ENCODE measurements at regions not wholly inside any gene's neighbourhood (a gene's known extent, or its start where the extent isn't known, plus 50 kb on each side); places are given as distances from the start of the nearest gene placed in this dataset.

- TF ChIP-seq EZH2 (IDR thresholded peaks at IDR 0.05; ENCODE audit: low read length) (no peak), CTCF (optimal IDR thresholded peaks at IDR 0.05 in 1 of 3, IDR thresholded peaks at IDR 0.05 in 1 of 3, conservative IDR thresholded peaks at IDR 0.05 in 1 of 3; ENCODE audit: extremely low read depth in 1 of 3, insufficient read depth in 2 of 3, low read length in 3 of 3) (no peak)
- DNase-seq (ENCODE audit: low read depth, low spot score) (no peak), FAIRE-seq (no peak)
- Histone ChIP-seq H3K36me3 (ENCODE audit: control insufficient read depth in 2 of 2, extremely low read depth in 1 of 2, insufficient read depth in 2 of 2, low read length in 2 of 2) (no peaks in the 10 kb centered on the region), H3K4me1 (ENCODE audit: control insufficient read depth, extremely low read depth, insufficient read depth, low read length) (peaks cover 7% of the 10 kb centered on the region), H3K9me3 (ENCODE audit: control insufficient read depth, low read depth, low read length) (no peaks in the 10 kb centered on the region), H3K4me3 (ENCODE audit: control insufficient read depth in 2 of 3, extremely low read depth in 1 of 3, insufficient read depth in 2 of 3, low read depth in 1 of 3, low read length in 3 of 3) (no peak overlapping the region), H4K20me1 (ENCODE audit: control insufficient read depth, extremely low read depth, insufficient read depth, low read length) (no peaks in the 10 kb centered on the region), H3K4me2 (ENCODE audit: control insufficient read depth, extremely low read depth, insufficient read depth, low read depth, low read length) (no peak overlapping the region), H3K79me2 (ENCODE audit: control insufficient read depth, insufficient read depth, low read length) (no peaks in the 10 kb centered on the region), H3K27ac (ENCODE audit: control insufficient read depth, insufficient read depth, low read length) (no peak overlapping the region), H3K9me1 (ENCODE audit: control insufficient read depth, extremely low read depth, insufficient read depth, low read length) (no peaks in the 10 kb centered on the region), H3K27me3 (ENCODE audit: control insufficient read depth, extremely low read depth, insufficient read depth, low read length) (no peaks in the 10 kb centered on the region), H2AFZ (ENCODE audit: control insufficient read depth, low read length) (no peak overlapping the region), H3K9ac (ENCODE audit: control insufficient read depth, extremely low read depth, insufficient read depth, low read length) (no peak overlapping the region)
- dilution Hi-C loops (cut with MboI; ENCODE audit: extremely low pct_ligation_motif_present, low sequenced_read_pairs) = no loop called here
Observed at GRCh38 chr1:30447080-30447479, 276.3 kb downstream of the MATN1 start.

- Histone ChIP-seq H3K9me1 (ENCODE audit: control insufficient read depth, extremely low read depth, insufficient read depth, low read length) (no peaks in the 10 kb centered on the region), H3K27me3 (ENCODE audit: control insufficient read depth, extremely low read depth, insufficient read depth, low read length) (no peaks in the 10 kb centered on the region), H3K9ac (ENCODE audit: control insufficient read depth, extremely low read depth, insufficient read depth, low read length) (no peak overlapping the region), H3K9me3 (ENCODE audit: control insufficient read depth, low read depth, low read length) (no peaks in the 10 kb centered on the region), H3K27ac (ENCODE audit: control insufficient read depth, insufficient read depth, low read length) (no peak overlapping the region), H4K20me1 (ENCODE audit: control insufficient read depth, extremely low read depth, insufficient read depth, low read length) (no peaks in the 10 kb centered on the region), H3K4me3 (ENCODE audit: control insufficient read depth in 2 of 3, extremely low read depth in 1 of 3, insufficient read depth in 2 of 3, low read depth in 1 of 3, low read length in 3 of 3) (no peak overlapping the region), H3K4me2 (ENCODE audit: control insufficient read depth, extremely low read depth, insufficient read depth, low read depth, low read length) (no peak overlapping the region), H2AFZ (ENCODE audit: control insufficient read depth, low read length) (no peak overlapping the region), H3K36me3 (ENCODE audit: control insufficient read depth in 2 of 2, extremely low read depth in 1 of 2, insufficient read depth in 2 of 2, low read length in 2 of 2) (no peaks in the 10 kb centered on the region), H3K4me1 (ENCODE audit: control insufficient read depth, extremely low read depth, insufficient read depth, low read length) (peaks cover 7% of the 10 kb centered on the region), H3K79me2 (ENCODE audit: control insufficient read depth, insufficient read depth, low read length) (no peaks in the 10 kb centered on the region)
- FAIRE-seq (no peak), DNase-seq (ENCODE audit: low read depth, low spot score) (no peak)
- dilution Hi-C loops (cut with MboI; ENCODE audit: extremely low pct_ligation_motif_present, low sequenced_read_pairs) = no loop called here
- TF ChIP-seq EZH2 (IDR thresholded peaks at IDR 0.05; ENCODE audit: low read length) (no peak), CTCF (optimal IDR thresholded peaks at IDR 0.05 in 1 of 3, IDR thresholded peaks at IDR 0.05 in 1 of 3, conservative IDR thresholded peaks at IDR 0.05 in 1 of 3; ENCODE audit: extremely low read depth in 1 of 3, insufficient read depth in 2 of 3, low read length in 3 of 3) (no peak)
Observed at GRCh38 chr1:30446508-30446907, 276.9 kb downstream of the MATN1 start.

All from keratinocyte (primary cell).